Neural progenitor cell (in vitro differentiated cells): ENCODE measurements at regions not wholly inside any gene's neighbourhood (a gene's known extent, or its start where the extent isn't known, plus 50 kb on each side); places are given as distances from the start of the nearest gene placed in this dataset.

Experiments
- CTCF ChIP-seq: fragments of 200-600 bp; sonication (generic); IDR thresholded peaks from 2 replicates; pipeline ENCODE4 v1.5.1; 2017; ENCODE audit warnings: antibody characterized with exemption, mild to moderate bottlenecking
- EZH2 ChIP-seq: fragments of 200-600 bp; sonication (generic); IDR thresholded peaks from 2 replicates; pipeline ENCODE4 v1.6.1; 2017; ENCODE audit warnings: antibody characterized with exemption, mild to moderate bottlenecking, moderate library complexity

DNA sequence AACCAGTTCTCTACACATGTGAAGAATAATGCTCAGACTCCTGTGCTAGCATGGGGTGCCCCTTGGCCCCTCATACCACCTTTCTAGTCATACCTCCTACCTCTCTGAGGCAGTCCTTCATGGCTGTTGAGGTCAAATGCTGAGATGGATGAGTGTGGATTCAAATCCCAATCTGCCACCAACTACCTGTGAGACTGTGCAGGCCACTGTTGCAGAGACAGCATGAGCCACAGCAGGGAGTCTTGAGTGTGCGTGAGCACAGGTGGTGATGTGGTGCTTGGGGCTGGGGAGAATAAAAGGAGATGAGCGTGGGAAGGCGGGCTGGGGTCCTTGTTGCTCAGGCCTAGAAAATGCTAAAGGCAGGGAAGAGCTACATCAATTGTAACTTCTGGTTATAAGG, 218.0 kb upstream of the E2F8 start:
- TF ChIP-seq CTCF (no peak), EZH2 (no peak)
